GM19035 (cell line): ENCODE measurements at regions not wholly inside any gene's neighbourhood (a gene's known extent, or its start where the extent isn't known, plus 50 kb on each side); places are given as distances from the start of the nearest gene placed in this dataset.
A peak's percentile ranks its signal among the peaks of the same experiment; 100 is the strongest.

Experiments used
- ATAC-seq: cut with Tn5 transposase; IDR thresholded peaks from one replicate; pipeline ENCODE4 v1.9.1; 2021; ENCODE audit not compliant: unreplicated experiment

DNA sequence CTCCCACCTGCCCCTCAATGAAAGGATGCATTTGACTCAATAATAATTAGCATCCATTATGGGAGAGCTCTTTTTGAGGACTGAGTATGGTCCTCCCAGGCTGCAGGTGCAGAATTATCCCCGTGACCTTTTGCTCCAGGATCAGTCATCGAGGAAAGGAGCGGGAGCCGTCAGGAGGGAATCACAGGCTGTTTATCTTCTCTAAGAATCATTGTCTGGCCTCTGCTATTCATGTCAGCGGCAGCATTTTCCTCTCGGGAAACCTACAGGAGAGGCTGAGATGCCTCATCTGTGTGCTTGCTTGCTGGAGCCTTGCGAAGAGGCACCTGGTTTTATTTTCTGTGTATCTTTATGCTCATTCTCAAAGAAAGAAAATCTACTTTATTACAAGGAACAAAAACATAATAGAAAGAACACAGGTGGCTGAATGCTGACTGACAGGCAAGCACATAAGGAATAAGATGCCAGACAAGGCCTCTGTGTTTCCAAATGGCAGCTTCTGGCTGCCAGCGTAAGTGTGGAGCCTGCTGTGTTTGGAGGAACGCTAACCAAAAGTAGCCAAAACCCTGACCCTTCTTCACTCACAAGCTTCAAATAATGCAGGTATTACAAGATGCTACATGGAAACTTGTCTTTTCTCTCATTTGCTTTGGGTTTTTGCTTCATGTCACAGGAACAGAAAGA, 539.1 kb upstream of the MARCKS start:
- ATAC-seq, result no peak

DNA sequence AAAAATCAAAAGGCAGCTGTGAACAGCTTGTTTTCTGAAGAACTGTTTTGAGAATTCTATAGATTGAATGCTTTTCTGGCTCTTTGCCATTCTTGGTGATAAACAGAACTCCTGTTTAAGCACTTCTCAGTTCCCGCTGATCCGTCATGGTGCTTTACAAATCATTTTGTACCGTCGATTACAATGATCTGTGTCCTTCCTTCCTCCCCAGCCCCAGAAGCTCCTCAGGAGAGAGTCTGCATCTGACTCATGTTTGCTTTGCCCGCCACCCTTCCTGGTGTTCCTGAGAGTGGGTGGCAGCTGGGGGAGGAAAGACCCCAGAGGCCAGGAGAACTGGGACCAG, 538.6 kb upstream of the MARCKS start:
- no peak for ATAC-seq

DNA sequence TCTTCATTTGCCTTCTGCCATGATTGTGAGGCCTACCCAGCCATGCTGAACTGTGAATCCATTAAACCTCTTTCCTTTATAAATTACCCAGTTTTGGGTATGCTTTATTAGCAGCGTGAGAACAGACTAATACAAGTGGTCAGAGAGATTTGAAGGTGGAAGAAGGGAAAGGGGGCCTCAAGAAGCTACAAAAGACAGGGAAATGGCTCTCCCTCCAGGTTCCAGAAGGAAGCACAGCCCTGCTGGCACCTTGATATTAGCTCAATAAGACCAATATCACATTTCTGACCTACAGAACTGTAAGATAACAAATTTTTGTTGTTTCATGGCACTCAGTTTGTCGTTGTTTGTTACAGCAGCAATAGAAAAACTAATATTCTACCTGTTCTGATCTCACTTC, 536.5 kb upstream of the MARCKS start:
- ATAC-seq, result no peak

DNA sequence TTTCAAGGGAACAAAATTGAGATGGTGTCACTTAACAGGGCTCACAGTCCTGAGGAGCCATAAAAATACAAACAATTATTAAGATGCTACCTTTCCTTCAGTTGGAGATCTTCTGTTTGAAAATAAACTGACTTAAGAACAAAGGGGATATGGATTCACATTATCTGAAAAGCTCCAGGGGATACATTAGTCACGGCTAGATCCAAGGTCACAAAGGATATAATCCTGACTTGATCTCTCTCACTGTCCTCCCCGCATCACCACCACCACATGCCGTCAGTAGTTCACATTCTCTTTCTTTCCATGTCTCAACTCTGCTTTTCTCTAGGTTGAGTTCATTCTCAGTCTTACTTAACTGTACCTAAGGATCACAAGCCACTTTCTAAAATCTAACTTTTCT, 530.4 kb upstream of the MARCKS start:
- no peak for ATAC-seq

DNA sequence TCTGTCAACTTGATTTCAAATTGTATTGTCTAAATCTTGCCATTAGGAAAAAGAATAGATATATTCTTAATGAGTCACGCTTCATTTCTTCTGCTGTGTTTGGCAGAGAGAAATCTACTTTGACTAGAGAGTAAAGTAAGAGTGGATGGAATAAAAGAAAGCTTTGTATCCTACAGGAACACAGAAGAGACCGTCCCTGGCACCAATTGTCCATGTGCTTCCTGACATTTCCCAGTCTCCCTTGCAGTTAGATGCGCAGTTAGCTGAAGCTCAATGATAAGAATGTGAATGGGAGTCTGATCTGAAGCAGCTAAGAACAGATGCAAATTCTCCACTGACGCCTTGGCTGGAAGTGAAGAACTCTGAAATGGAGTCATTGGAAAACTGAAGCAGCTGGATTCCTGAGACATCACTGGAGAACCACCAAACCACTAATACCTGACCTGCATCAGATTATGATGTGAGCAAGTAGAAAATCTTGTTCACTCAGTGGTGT, 528.2 kb upstream of the MARCKS start:
- ATAC-seq, result no peak

DNA sequence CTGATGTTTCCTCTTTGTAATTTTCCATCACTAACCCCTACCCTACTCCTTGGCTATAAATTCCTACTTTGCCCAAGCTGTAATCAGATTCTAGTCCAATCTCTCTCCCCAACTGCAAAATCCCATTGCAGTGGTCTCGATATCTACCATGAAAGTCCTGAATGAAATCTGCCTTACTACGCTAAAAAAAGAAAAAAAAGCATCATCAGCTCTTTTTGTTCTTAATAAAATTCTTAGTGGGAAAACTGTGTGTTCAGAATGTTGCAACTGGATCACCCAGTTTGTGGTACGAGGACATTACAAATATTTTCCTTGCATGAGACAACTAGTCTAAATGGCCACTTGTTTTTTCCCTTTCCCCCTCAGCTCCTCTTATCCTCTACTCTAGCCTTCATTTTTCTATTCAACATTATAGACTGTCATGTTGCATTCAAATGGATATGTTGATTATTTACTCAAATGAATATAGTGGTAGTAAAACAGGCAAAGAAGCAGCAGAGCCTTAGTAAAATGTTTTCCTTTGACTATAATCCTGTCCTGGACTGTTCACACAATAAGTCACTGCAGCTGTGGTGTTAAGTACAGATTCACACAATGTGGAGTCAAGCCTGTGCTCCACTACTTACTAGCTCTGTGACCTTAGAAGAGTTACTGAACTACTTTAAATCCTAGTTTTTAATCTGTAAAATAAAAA, 527.1 kb upstream of the MARCKS start:
- no peak for ATAC-seq

DNA sequence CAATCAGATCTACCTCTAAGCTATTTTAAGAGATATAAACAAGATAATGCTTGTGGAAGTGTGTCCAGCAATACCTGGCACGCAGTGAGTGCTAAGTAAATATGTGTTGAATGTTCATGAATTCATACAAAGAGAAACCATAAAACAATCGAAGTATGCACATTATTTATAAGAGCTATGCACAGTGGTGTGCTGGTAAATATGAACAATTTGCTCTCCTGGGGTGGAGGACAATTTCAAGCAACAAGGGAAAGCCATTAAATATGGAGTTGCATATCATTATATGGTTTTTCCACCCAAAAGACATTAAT, 526.6 kb upstream of the MARCKS start:
- ATAC-seq, result no peak

DNA sequence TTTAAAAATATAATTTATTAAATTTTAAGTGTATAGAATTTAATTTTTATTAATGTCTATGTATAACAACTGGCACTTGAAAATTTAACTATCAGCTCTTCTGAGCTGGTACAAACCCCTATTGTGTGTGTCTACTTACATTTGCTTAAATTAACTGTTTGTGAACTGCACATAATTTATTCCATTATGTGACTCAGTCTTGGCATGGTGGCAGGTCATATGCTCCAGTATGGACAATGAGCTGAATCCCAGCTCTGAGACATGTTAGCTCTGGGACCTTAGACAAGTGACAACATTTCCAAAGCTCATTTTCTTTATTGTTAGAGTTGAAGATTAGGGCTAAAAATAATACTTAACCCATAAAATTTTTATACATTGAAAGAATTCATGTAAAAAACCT, 526.1 kb upstream of the MARCKS start:
- no peak for ATAC-seq

DNA sequence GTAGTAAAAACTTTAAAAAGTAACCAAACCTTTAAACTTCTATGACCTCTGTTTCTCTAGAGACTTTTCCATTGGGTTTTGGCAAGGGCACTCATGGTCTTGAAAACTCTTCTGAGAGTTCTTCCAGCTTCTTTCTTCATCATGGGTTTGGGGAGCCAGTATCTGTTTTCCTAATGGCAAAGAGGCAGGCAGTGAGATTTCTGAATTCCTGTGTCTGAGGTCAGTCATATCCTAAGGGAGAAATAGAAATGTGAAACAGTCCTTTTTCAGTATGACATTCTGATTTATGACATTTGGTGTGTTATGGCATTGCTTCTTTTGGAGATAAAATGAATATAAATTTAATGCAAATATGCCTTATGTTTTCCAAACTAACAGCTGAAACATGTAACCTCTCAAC, 518.5 kb upstream of the MARCKS start:
- ATAC-seq, result no peak

DNA sequence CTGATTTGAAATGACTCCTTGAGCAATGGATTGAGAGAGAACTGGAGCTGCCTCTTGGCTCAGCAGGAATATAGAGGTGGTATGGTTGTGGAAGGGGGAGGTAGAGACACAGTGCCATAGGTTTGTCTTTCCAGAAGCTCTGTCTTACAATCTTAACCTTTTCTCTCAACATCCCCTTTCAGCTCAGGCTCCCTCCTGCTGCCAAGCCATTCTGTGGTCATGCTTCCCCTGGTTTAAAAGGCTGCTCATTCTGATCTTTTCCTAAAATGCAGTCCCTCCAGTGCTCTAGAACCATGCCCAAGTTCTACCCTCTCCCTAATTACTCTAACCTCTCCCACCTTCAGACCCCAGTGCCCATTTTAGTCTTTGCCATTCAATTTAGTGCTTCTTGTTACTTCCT, 517.9 kb upstream of the MARCKS start:
- no peak for ATAC-seq

DNA sequence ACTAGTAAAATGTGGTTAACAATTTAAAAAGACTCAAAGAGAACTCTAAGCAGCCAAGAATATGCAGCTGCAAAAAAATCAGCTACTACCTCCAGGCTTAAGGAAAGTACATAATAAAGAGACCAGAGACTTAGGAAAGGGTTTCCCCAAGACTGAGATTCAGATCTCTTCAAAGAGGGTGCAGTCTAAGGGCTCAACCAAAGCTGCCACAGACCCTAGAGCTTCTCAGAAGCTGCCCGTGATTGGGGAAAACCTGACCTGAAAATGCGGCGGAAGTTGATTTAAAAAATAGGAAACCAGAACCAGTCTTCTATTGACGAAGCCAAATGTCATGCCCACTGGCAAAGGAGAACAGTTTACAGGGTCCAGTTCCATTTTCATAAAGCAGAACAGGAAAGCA, 516.8 kb upstream of the MARCKS start:
- ATAC-seq, result peak; percentile 67

DNA sequence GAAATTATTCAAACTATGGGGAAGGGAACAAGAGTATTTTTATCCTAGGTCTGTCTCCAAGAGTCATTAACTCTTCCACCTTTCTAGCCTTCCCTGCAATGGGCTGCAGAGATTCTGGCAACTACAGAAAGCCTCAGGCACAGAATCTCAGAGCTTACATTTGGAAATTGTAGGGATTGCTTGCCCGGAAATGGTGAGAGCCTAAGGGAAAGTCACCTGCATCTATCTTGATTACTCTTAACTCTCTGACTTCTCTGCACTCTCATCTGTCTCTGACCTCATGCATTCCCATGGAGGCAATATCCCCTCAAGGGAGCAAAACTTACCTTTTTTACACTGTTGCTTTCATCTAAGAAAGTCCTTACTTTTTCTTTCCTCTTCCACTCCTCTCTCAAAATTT, 513.2 kb upstream of the MARCKS start:
- no peak for ATAC-seq

- no peak for ATAC-seq
Observed at GRCh38 chr6:113344969-113345368, 512.2 kb upstream of the MARCKS start.

DNA sequence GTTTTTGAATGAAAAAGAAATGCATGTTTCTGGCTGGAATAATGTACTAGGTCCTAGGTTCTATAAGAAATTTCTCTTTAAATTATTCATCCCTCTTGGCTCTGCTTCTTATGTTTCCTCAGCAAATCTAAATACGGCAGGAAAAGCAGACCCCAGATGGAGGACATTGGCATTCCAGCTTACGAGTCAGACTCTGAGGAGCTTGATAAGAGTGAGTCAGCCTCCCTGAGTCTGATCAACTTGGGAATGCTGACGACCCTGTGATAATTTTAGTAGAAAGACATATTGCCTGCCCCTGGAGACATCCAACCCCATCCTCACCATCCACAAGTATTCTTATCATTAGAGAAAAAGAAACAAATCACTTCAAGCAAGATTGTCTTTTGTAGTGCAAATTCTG, 509.7 kb upstream of the MARCKS start:
- ATAC-seq, result no peak

DNA sequence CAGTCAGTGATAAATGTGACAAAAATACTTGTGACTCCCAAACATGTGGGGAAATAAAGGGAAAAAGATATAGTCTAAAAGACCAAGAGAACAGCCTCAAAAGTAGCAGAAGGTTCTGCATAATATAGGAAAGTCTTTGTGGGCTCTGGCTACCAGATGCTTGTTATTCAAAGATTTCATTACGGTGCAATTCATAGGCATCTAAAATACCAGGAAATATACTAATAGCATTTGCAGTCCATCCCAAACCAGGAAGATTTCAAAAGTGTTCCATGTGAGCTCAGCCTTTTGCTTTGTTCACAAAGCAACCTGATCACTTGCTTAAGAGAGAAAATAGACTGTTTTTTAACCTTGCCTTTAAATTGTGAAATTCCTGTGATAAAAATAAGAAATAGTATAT, 506.7 kb upstream of the MARCKS start:
- no peak for ATAC-seq

DNA sequence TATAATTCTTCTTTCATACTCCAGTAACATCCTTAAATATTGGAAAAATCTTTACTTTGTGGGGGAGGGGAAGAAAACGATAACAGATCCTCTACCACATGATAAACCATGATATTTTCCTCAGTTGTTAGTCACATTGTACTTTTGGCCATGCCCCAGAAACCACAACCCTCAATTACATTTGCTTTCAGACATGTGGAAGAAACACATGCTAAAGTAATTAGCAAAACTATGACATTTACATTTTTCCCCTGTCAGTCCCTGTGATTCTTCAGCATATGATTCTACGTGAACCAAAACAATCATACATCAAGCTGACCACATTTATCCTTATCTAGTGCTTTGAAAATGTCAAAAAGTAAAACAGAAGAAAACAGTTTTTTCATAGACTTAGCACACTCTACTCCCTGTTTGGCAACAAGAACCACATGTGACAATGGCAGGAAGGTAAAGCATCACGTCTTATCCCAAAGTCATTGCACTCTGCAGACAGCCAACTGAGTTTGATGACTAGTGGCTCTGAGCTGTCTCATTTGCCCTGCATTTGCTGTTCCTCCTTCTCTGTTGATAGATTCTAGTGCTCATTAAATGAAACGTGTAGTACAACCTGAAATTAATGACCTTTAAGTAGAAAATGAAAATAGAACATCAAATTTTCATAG, 505.8 kb upstream of the MARCKS start:
- ATAC-seq, result no peak

GRCh38 chr6:113352029-113352801, 504.9 kb upstream of the MARCKS start:
- ATAC-seq, result no peak

DNA sequence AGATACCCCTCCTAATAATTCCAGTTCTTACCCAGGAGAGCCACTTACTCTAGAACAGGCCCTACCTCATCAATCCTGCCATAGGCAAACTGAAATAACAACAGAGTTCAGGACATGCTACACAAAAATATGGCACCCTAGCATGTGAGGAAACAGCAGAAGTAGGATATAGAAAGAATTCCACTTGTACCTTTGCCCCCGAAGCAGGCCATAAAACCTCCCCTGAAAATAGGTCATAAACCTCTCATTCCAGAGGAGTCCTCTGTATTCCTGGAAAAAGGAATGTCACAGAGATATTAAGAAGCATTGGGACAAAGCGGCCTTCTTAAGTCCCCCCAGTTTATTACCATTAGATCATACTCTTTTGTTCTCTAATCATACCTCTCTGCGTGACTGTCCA, 504.3 kb upstream of the MARCKS start:
- ATAC-seq, result no peak

GRCh38 chr6:113353392-113353791, 503.8 kb upstream of the MARCKS start:
- no peak for ATAC-seq

GRCh38 chr6:113354204-113354895, 502.8 kb upstream of the MARCKS start:
- ATAC-seq, result no peak

DNA sequence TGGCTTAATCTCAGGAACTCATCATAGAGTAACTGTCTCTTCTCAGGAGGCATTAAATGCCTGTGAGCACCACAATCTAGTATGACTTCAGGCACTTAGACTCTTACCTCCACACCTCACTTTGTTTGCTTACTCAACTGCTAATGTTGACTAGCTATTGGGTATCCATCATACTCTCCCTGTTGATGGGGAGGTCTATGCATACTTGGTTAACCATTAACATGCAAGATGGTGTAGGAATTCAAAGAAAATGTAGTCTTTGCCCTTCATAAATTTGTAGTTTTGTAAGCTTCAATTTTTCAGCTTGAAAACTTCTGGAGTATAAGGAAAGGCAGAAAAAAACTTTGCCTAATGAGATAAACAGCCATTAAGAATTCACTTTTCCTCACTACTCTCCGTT, 501.0 kb upstream of the MARCKS start:
- no peak for ATAC-seq
